Stomach (tissue), 8 donors: ENCODE measurements at regions not wholly inside any gene's neighbourhood (a gene's known extent, or its start where the extent isn't known, plus 50 kb on each side); places are given as distances from the start of the nearest gene placed in this dataset.

Experiments
- DNase-seq, 2 donors: peaks; one replicate each; pipeline versions ENCODE4 v3.0.0 to v3.0.0-alpha.2; 2013 to 2019
- H3K27ac ChIP-seq, 5 donors: fragments of 200-600 bp in 4 of 5; sonication (generic) in 4 of 5; one replicate each; pipeline ENCODE4 v1.5.1; 2013 to 2019; ENCODE audit warnings: mild to moderate bottlenecking in 1 of 5, moderate library complexity in 1 of 5
- H3K27me3 ChIP-seq, 3 donors: fragments of 200-600 bp; sonication (generic); one replicate each; pipeline ENCODE4 v1.5.1; 2017 to 2019; ENCODE audit warnings: mixed run types in 1 of 3
- H3K36me3 ChIP-seq, 4 donors: fragments of 200-600 bp; sonication (generic); 1 replicate in 3 of 4; 2 replicates in 1 of 4; pipeline ENCODE4 v1.5.1; 2016 to 2019
- H3K4me1 ChIP-seq, 4 donors: fragments of 200-600 bp; sonication (generic); one replicate each; pipeline ENCODE4 v1.5.1; 2016 to 2019
- H3K4me3 ChIP-seq, 4 donors: fragments of 200-600 bp; sonication (generic) in 3 of 4; one replicate each; pipeline ENCODE4 v1.5.1; 2016 to 2019; ENCODE audit warnings: mild to moderate bottlenecking in 1 of 4
- H3K9me3 ChIP-seq, 4 donors: fragments of 200-600 bp; sonication (generic); one replicate each; pipeline ENCODE4 v1.5.1; 2016 to 2019
- EP300 ChIP-seq: sonication (generic); formaldehyde crosslinking; IDR thresholded peaks from one replicate; pipeline ENCODE4 v1.6.1; 2017; ENCODE audit warnings: antibody characterized with exemption
- POLR2A ChIP-seq, 4 donors: fragments of 450-650 bp; IDR thresholded peaks; one replicate each; pipeline ENCODE4 v1.6.1; 2016; ENCODE audit warnings: antibody characterized with exemption in 4 of 4, control low read depth in 2 of 4, mild to moderate bottlenecking in 1 of 4, moderate library complexity in 1 of 4
- POLR2AphosphoS5 ChIP-seq, 3 donors: sonication (generic); formaldehyde crosslinking; IDR thresholded peaks; one replicate each; pipeline ENCODE4 v1.6.1; 2016; ENCODE audit warnings: antibody characterized with exemption in 3 of 3
- WGBS, 5 donors: extraction: QIAGEN DNeasy Blood & Tissue Kit in 3 of 5; methylation state at CpG; one replicate each; pipeline versions ENCODE4 v1.1.5 to v1.1.7; 2013 to 2018; 5-methylcytosine and 5-hydroxymethylcytosine counted together
- intact Hi-C: fragments of 100-400 bp; cut with DNase I; formaldehyde crosslinking; loops from one replicate; pipeline ENCODE4 v1.15.1; 2023; ENCODE audit warnings: low total_unique reads
- TF ChIP-seq, protein P1 (sequence below), 7 experiments: fragments of 450-650 bp in 4 of 7; fragments of 200-600 bp in 3 of 7; sonication (generic) in 3 of 7; IDR thresholded peaks; one replicate each; pipeline ENCODE4 v1.5.1; 2016 to 2019; ENCODE audit warnings: antibody characterized with exemption in 7 of 7, control low read depth in 2 of 7, mild to moderate bottlenecking in 1 of 7
- donor health status: healthy with polysubstance abuse.
- donor health status: Bipolar disorder and iron deficiency.
- donor health status: healthy.

DNA sequence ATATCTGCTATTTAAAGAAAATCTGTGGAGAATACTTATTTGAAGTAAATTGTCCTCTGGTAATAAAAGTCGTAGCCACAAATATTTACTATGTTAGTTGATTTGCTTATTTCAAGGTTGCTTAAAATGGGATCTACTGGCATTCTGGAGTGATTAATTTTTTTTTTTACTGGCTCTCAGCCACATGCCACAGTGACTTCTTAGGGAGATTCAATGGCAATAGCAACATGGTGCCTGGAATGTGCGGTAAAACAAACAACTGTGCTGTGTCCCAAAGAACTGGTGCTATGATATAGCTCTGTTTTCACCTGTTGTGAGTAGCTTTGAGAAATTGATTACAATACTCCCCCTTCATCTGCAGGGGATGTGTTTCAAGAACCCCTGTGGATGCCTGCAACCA, 324.3 kb downstream of the GPAT3 start:
- WGBS, 5 donors, result 64 to 83% (median 72%) methylated on average over 2 of the region's 2 CpGs
- intact Hi-C loops, result no loop called here
- Histone ChIP-seq H3K9me3 (no peaks in the 10 kb centered on the region), H3K27me3 (no peaks in the 10 kb centered on the region), H3K4me3 (no peak overlapping the region), H3K36me3 (no peaks in the 10 kb centered on the region), H3K4me1 (no peaks in the 10 kb centered on the region), H3K27ac (no peak overlapping the region)
- TF ChIP-seq EP300 (no peak), POLR2A (IDR thresholded peaks at IDR 0.05) (no peak), POLR2AphosphoS5 (IDR thresholded peaks at IDR 0.05) (no peak)
- TF ChIP-seq, protein P1, sequence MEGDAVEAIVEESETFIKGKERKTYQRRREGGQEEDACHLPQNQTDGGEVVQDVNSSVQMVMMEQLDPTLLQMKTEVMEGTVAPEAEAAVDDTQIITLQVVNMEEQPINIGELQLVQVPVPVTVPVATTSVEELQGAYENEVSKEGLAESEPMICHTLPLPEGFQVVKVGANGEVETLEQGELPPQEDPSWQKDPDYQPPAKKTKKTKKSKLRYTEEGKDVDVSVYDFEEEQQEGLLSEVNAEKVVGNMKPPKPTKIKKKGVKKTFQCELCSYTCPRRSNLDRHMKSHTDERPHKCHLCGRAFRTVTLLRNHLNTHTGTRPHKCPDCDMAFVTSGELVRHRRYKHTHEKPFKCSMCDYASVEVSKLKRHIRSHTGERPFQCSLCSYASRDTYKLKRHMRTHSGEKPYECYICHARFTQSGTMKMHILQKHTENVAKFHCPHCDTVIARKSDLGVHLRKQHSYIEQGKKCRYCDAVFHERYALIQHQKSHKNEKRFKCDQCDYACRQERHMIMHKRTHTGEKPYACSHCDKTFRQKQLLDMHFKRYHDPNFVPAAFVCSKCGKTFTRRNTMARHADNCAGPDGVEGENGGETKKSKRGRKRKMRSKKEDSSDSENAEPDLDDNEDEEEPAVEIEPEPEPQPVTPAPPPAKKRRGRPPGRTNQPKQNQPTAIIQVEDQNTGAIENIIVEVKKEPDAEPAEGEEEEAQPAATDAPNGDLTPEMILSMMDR (IDR thresholded peaks at IDR 0.05), result no peak
- DNase-seq, result no peak

DNA sequence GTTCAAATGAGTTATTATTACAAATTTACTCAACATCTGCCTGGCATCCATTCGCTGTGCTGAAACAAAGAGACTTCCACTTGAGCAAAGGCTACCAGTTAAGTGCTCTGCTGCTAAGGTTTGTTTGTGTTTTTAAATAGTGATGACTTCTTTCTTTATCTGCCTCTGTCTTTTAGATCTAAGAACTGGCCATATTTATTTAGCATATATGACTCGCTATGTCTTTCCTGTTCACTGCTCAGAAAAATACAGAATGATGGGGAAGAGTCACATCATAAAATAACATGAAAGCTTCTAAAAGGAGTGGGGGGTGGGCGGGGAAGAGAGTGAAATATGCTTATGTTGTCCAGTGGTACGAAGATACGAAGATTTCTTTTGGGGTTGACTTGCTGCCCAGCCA, 322.2 kb downstream of the GPAT3 start:
- intact Hi-C loops, result no loop called here
- Histone ChIP-seq H3K27me3 (no peaks in the 10 kb centered on the region), H3K4me1 (no peaks in the 10 kb centered on the region), H3K9me3 (no peaks in the 10 kb centered on the region), H3K36me3 (no peaks in the 10 kb centered on the region), H3K27ac (no peak overlapping the region), H3K4me3 (no peak overlapping the region)
- TF ChIP-seq POLR2A (IDR thresholded peaks at IDR 0.05), result no peak
- TF ChIP-seq POLR2AphosphoS5 (IDR thresholded peaks at IDR 0.05), result no peak
- TF ChIP-seq, protein P1 (IDR thresholded peaks at IDR 0.05), result no peak
- TF ChIP-seq EP300, result no peak
- 82 to 89% (median 84%) methylated on average over 5 of the region's 5 CpGs for WGBS, 5 donors
- DNase-seq, result no peak

DNA sequence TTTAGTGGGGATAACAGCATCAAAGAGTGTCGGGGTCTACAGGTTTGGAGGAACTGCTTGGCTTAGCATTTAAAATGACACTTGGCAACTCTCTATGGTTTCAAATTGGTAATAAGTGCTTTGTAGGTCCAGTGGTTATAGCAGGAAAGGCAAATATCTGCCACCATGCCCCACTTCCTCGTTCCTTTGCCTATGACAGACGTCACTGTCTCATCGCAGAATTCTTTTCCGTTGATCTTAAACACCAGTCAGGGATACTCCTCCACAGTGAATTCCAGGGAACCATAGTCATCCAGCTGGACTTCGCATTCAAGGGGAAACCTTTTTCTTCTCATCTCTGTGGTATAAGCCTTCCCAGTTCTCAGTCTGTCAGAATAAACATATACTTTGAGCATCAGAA, 319.1 kb downstream of the GPAT3 start:
- no peak overlapping the region for H3K27ac ChIP-seq
- 67 to 86% (median 86%) methylated on average over 6 of the region's 6 CpGs for WGBS, 5 donors
- no peak for DNase-seq
- no peaks in the 10 kb centered on the region for H3K4me1 ChIP-seq
- H3K27me3 ChIP-seq, result no peaks in the 10 kb centered on the region
- intact Hi-C loops, result no loop called here
- no peak overlapping the region for H3K4me3 ChIP-seq
- H3K36me3 ChIP-seq, result no peaks in the 10 kb centered on the region
- TF ChIP-seq POLR2A (IDR thresholded peaks at IDR 0.05) (no peak), EP300 (no peak), POLR2AphosphoS5 (IDR thresholded peaks at IDR 0.05) (no peak)
- TF ChIP-seq, protein P1 (IDR thresholded peaks at IDR 0.05), result no peak
- H3K9me3 ChIP-seq, result no peaks in the 10 kb centered on the region

DNA sequence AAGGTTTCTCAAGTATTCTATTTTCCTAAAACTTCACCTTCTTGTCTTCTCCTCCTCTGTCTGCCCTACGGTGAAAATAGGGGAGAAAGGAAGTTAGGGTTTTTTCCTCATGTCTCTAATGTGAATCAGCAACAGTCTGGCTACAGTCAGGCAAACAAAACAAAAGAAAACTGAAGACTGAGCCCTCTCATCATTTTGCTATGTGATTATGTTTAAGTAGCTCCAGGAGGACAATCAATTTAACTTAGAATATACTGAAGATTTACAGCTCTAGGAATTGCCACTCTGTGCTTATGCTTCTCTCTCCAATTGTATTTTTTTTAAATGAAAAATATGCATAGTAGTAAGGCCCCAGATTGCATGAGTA, 316.2 kb downstream of the GPAT3 start:
- Histone ChIP-seq H3K36me3 (no peaks in the 10 kb centered on the region), H3K4me3 (no peak overlapping the region), H3K27ac (no peak overlapping the region), H3K4me1 (no peaks in the 10 kb centered on the region), H3K9me3 (no peaks in the 10 kb centered on the region), H3K27me3 (no peaks in the 10 kb centered on the region)
- 37 to 59% (median 57%) methylated on average over 1 of the region's 1 CpG for WGBS, 5 donors
- TF ChIP-seq POLR2AphosphoS5 (IDR thresholded peaks at IDR 0.05), result no peak
- no peak for TF ChIP-seq EP300
- TF ChIP-seq, protein P1 (IDR thresholded peaks at IDR 0.05), result no peak
- no peak for TF ChIP-seq POLR2A (IDR thresholded peaks at IDR 0.05)
- DNase-seq, result no peak
- intact Hi-C loops, result no loop called here
